Kidney capillary endothelial cell (primary cell): ENCODE measurements at regions not wholly inside any gene's neighbourhood (a gene's known extent, or its start where the extent isn't known, plus 50 kb on each side); places are given as distances from the start of the nearest gene placed in this dataset.
"Not testable (repeated sequence)": the region's sequence is repeated elsewhere in the genome, so short reads cannot be mapped to it uniquely, and the experiment has no call there.

ENCODE experiments used
- DNase-seq: peaks from one replicate; pipeline ENCODE4 v3.0.0-alpha.2; 2018; ENCODE audit warnings: low spot score

DNA sequence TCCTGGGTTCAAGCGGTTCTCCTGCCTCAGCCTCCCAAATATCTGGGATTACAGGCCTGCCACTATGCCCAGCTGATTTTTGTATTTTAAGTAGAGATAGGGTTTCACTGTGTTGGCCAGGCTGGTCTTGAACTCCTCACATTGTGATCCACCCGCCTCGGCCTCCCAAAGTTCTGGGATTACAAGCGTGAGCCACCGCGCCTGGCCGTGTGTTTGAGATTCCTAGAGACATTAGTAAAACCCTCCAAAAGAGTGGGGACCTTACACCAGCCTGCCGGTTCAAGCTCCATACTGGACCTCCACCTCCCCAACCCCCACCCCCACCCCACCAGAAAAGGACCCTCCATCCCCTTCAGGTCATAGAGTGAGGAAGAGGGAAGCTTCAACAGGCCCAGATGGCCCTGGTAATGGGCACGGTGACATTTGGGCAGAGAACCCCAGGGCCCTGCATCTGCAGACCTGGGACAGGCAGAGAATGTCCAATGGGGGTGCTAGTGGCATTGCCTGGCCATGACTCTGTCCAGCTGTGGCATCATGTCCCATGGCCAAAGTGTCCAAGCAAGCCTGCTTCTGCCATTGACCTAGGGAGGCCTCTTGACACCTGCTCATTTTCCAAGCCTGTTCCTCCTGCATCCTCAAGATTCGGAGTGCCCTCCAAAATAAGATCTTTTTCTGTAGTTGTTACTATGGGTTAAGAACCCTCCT is 108.9 kb upstream of the KLF13 start:
- no peak for DNase-seq

DNA sequence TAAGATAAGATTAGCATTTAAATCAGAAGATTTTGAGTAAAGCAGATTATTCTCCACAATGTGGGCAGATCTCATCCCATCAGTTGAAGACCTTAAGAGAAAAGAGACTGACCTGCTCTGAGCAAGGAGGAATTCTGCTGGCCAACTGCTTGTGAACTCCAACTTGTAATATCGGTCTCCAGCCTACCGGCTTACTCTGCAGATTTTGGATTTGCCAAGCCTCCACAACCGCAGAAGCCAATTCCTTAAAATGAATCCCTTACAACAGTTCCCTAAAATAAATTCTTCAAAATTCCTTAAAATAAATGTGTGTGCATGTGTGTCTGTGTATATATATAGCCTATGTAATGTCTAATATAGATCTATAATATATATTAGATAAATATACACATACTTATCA is 107.4 kb upstream of the KLF13 start:
- DNase-seq, result no peak

DNA sequence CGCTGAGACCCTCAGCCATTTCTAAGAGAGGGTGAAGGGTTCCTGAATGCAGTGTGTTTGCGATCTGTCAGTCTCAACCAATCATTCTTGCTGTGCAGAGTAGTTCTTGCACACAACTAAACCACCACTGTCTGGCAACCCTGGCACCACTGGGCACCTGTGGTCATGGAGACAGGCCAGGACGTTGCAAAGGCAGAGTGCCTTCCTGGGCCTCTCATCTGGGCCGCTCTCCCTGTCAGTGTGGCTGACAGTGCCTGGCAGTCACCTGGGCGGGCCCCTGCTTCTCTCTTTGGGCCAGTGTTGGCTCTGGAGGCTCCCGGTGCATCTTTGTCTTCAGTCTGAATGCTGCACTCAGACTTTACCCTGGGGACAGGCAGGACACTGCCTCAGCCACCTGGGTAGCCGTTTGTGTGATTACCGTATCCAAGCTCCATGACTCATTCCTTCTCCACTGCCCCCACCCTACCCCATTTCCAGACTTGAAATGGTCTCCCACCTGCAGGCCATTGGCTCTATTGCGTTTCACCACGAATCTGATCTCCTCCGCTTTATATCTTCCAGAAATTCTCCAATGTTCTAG is 104.6 kb upstream of the KLF13 start:
- DNase-seq, result no peak

DNA sequence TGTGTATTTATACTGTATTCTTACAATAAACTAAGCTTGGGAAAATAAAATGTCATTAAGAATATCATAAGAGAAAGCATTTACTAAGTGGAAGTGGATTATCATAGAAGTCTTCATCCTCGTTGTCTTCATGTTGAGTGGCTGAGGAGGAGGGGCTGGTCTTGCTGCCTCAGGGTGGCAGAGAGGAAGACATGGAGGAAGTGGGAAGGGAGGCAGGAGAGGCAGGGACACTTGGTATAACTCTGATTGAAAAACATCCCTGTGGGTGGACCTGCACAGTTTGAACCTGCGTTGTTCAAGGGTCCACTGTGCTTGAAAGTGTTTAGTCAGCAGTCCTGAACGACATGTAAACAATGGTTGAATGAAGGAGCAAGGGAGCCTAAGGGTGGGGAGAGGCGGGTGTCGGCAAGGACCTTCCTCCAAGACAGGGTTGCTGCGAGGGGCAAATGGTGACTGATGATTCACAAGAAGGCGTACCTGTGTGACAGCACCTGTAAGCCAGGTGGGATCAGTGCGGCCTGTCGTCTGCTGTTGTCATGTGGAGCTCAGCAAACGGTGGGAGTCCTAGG is 103.8 kb upstream of the KLF13 start:
- no peak for DNase-seq

DNA sequence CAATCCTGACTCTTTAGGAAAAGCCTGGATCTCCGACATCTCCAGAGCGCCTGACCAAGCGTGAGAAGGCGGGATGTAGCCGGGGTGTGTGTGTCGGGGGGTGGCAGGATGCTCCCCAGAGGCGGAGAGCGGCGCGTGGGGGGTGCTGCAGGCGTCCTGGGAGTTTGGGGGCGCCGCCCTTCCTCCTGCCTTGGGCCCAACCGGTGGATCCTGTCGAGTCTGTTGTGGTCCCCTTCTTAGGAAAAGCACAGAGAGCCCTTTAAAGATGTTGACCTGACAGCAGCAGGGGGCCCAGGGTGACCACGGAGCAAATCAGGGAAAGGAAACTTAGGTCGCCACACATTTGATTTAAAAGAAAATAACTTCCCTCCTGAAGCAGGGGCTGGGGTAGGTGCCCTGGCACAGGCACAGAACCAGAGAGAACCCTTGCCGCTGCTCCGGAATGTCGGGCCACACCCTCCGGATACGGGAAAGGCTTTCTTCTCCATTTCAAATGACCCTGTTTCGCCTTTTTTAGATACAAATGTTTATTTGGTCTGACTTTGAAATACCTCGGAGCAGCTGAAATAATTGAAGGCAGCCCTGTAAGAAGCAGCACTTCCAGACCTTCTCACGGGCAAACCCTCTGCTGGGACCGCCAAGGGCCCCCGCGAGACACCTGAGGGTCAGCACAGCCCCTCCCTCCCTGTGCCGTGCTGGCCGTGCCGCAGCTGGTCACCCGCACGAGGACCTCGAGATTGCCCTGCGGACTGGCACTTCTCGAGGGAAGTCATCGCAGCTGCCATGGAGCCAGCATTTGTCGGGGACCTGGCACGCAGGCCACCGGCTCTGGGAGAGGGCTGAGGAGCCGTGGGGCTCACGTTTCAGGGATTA is 102.9 kb upstream of the KLF13 start:
- no peak for DNase-seq

DNA sequence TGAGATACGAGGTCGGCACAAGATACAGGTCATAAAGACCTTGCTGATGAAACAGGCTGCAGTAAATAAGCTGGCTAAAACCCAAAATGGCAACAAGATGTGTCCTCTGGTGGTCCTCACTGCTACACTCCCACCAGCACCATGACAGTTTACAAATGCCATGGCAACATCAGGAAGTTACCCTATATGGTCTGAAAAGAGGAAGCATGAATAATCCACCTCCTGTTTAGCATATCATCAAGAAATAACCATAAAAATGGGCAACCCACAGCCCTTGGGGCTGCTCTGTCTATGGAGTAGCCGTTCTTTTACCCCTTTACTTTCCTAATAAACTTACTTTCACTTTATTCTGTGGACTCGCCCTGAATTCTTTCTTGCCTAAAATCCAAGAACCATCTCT is 102.0 kb upstream of the KLF13 start:
- not testable (repeated sequence) for DNase-seq

DNA sequence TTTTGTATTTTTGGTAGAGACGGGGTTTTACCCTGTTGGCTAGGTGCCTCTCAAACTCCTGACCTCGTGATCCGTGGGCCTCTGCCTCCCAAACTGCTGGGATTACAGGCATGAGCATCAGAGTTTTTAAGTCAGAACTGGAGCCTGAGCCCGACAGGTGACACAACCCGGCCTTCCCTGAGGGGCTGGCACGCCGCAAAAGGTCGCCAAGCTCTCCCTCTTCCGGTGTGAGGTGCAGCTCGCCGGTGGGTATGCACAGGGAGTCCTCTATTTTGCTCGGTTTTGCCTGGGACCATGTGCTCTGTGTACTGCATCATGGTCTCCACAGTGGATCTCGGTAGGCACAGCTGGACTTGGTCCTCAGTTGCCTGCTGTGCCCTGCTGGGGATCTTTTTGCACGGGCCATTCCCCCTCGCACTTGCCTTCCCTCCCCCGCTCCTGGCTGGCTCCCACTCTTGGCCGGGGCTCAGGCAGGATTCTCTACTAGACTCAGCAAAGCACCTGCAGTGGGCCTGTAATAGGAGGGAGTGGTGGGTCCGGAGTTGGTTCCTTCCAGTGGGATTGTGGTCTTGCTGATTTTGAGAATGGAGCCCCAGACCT is 101.2 kb upstream of the KLF13 start:
- DNase-seq, result no peak

DNA sequence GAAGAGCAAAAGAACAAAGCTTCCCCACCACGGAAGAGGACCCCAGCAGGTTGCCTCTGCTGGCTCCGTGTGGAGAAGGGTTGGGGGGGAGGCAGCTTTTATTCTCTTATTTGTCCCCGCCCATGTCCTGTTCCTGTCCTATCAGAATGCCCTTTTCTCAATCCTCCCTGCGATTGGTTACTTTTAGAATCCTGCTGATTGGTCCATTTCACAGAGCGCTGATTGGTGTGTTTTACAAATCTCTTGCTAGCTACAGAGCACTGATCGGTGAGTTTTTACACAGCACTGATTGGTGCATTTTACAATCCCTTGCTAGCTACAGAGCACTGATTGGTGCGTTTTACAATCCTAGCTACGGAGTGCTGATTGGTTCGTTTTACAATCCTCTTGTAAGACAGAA is 100.6 kb upstream of the KLF13 start:
- DNase-seq, result no peak

DNA sequence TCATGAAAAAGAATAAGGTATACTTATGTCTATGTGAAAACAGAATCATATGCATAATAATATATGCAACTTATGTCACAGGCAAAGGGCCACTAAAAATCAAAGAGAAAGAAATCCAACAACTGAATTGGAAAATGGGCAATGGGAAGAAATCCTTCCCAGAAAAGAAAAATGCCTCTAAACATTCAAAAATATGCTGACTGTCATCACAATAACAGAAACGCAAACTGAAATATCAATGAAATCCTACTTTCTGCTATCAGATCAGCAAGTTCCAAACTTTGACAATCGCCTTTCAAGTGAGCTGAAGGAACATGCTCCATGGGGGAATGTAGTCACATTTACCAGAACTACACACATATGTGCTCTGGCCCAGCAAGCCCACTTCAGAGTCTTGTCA is 99.4 kb upstream of the KLF13 start:
- no peak for DNase-seq

DNA sequence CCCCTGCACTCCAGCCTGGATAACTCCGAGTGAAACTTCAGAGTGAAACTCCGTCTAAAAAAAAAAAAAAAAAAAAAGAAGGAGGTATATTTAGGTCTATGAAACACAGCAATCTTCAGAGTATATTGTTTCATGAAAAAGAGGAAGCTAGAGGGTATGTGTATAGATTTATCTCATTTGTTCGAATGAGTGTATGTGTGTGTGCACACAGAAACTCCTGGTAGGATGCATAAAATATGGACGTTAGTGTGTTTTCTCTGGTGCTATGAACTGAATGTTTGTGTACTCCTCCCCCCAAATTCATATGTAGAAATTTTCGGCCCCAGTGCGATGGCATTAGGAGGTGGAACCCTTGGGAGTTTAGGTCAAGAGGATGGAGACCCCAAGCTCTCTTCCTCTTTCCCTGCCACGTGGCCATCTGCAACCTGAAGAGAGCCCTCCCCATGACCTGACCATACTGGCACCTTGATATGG is 98.6 kb upstream of the KLF13 start:
- no peak for DNase-seq

DNA sequence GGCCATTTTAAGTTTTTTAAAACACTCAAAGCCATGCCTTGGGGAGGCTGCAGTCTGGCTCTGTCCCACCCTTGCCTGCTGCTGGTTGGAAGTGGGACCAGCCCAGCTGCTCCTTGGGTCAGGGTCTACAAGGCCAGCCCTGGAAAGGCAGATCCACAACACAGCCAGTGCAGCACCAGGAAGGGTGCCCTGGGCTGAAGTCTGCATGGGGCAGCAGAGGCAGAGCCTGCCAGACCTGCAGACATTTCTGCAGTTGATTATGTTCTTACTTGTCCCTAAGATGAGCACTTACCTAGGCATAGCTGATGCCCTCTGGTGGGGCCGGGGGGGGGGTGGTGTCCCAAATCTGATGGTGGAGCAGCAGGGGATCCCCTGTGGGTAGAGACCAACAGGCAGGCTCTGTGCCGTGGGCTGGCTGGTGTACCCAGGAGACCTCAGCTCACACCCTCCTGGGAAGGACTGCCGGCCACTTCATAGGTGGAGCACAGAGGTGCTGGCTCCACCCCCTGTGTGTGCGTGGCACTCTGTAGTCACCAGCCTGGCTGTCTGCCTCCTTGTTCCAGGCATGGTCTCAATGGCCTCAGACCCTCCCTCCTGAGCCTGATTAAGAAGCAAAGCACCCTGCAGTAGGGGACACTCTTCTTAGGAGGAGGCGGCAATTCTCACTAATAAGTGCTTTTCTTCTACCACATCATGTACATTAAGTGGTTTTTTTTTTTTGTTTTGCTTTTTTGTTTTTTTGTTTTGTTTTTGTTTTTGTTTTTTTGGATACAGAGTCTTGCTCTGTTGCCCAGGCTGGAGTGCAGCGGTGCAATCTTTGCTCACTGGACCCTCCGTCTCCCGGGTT is 97.4 kb upstream of the KLF13 start:
- DNase-seq, result no peak

DNA sequence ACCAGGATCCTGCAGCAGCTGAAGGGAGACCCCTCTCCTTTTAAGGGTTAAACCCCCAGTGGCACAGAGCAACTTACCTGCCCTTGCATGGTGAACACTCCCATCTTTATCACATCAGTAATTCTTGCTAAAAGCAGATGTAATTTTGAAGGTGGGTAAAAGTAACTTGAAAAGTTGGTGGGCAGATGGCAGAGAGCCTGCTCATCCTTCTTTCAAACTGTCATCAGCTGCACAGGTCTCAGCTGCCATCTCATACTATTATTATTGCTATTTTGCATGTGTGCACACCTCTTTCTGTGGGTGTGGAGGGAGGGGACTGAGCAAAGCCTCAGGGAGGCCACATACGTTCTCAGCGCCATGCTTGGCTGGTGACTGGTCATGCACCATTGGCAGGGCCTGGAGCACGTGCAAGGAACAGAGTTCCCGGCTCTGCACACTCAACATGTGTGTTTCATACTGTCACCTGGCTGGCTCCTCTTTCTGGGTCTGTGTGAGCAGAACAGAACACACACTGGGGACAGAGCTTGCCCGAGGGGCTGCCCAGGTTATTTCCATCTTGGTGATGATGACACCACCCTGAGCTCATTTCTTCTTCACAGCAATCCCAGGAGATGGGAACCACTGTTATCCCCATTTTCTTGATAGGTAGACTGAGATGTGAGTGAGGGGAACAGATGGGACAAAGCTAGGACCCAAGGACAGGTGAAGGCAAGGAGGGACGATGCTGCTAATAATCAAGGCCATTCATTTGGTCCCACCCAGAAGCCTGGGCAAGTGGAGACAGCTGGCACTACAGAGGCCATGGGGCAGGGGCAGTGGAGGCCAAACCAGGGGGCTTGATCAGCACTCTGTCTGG is 95.8 kb upstream of the KLF13 start:
- no peak for DNase-seq

DNA sequence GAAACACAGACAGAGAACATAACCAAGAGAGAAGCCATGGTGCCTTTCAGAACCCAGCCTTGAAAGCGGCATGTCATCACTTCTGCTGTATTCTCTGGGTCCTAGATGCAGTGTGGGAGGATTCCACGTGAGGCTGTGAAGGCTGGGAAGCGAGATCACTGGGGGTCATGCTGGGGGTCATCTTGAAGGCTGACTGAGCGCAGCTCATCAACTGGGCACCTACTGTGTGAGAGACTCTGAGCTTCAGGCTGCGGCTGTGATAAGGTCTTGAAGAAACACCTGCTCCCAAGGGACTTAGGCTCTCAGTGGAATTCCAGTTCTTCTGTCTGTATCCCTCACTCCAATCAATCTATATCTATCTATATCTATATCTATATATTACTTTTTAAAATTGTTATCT is 91.8 kb upstream of the KLF13 start:
- no peak for DNase-seq

DNA sequence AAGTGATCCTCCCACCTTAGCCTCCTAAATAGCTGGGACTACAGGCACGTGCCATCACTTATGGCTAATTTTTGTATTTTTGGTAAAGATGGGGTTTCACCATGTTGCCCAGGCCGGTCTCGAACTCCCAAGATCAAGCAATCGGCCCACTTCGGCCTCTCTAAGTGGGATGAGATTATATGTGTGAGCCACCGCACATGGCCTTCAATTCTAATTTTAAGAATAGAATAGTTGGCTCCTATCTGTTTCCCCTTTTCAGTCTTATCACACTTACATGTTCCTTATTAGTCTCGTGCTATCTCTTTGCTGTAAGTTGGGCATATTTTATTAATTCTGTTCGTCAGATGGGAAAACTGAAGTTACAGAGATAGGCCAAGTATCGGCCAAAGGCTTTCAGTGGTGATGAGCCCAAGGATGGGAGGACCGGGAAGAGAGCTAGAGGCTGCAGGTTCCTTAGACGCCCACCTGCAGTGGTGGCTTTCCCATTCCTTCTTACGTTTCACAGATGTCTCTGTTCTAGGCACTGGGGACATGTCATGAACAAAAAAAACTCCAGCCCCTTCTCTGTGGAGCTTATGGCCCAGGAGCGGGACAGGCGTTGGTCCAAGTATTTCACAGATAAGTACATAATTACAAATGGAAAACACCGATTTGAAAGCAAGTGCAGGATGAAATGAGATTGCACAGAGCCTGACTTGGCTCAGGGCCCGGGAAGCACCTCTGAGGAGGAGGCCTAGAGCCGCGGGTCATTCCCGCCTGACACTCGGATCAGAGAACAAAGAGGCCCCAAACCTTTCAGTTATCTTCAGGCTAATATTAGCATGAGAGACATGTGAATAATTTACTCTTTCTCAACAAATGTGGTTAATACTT is 91.1 kb upstream of the KLF13 start:
- no peak for DNase-seq

DNA sequence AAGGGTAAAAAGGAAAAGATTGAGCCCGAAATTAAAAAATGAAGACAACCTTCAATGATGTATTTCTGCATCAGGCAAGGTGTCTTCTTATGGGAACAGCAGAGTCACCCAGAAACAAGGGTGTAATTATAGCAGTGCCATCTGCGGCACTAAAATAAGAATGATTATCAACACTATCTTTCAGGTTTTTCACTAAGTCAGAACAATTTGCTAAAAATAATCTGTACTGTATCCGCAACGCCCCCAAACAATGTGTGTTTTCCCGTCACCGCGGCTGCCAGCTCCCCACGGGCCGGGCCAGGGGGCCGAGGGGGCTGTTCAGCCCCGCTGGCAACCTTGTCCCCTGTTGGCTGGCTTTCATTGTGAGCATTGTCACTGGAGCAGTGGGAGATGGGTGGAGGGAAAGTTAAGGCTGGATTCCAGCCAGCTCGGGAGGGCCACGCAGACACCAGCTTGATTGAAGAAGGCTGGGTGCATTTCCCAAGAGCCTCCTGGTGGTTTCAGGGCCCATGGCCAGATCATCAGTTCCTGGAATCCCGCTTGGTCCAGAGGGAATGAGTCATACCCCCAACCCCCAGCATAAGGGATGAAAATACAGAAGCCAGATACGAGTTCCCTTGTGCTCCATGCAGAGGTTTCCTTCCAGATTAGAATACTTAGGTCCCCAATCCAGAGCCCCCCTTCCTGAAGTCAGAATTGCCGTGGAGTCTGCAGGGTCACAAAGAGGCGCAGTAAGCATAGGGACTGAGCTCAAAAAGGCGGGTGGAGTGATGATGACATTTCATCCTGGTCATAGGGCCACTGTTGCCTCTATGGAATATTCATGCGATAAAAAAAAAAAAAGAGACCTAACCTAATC is 90.2 kb upstream of the KLF13 start:
- DNase-seq, result peak; percentile 56

DNA sequence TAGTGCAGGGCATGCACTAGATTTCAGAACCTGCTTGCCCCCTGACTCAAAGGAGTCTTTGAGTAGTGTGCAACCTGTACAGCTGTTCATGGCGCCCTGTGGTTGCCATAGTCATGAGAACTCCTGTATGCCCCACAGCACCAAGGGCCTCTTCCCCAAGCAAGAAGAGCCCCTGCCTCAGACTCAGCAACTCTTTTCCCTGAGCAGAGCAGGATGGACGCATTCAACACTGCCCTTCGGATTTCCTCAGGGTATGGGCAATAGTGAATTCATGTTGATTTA is 89.7 kb upstream of the KLF13 start:
- no peak for DNase-seq

DNA sequence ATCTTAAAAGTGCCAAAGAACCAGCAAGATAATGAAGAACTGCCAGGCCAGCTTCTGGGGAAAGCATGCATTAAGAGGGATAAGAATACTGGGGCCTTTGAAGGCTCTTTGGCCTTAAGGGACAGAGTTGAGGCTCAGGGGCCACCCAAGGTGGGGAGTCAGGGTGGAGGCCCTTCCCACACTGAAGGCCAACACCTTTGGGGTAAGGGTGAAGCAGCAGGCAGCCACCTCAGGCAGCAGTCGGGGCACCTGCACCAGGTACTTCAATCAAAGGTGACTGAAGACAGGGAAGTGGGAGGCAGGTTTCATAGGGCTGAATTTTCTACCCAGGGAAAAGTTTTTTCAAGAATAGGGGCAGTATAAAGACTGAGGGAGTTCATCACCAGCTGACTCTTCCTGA is 87.7 kb upstream of the KLF13 start:
- DNase-seq, result no peak

DNA sequence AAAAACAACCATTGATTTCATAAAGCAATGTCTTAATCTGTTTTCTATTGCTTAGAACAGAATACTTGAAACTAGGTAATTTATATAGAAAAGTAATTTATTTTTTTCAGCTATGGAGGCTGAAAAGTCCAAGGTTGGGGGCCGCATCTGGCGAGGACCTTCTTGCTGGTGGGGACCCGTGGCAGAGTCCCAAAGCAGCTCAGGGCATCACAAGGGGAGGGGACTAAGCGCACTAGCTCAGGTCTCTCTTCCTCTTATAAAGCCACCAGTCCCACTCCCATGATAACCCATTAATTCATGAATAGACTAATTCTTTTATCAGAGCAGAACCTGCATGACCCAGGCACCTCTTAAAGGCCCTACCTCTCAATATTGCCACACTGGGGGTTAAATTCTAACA is 87.2 kb upstream of the KLF13 start:
- no peak for DNase-seq
